Renal cortical epithelial cell (primary cell): ENCODE measurements at regions not wholly inside any gene's neighbourhood (a gene's known extent, or its start where the extent isn't known, plus 50 kb on each side); places are given as distances from the start of the nearest gene placed in this dataset.
"Not testable (repeated sequence)": the region's sequence is repeated elsewhere in the genome, so short reads cannot be mapped to it uniquely, and the experiment has no call there.

Source experiments
- DNase-seq: peaks from one replicate; pipeline ENCODE4 v3.0.0-alpha.2; 2011; ENCODE audit warnings: low read depth

- DNase-seq, result not testable (repeated sequence)
Measured at GRCh38 chr12:76292891-76293290, 55.3 kb downstream of the BBS10 start.

DNA sequence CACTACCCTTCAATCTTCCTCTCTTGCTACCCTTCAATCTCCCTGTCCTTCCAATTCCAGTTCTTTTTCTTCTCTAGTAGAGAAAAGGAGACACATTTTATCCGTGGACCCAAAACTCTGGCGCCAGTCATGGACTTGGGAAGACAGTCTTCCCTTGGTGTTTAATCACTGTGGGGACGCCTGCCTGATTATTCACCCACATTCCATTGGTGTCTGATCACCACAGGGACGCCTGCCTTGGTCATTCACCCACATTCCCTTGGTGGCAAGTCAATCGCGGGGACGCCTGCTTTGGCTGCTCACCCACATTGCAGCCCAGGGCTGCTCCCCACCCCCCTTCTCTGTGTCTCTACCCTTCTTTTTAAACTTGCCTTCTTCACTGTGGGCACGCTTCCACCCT lies 55.9 kb downstream of the BBS10 start:
- not testable (repeated sequence) for DNase-seq

- no peak for DNase-seq
Measured at GRCh38 chr12:76290963-76291859, 57.0 kb downstream of the BBS10 start.

- no peak for DNase-seq
Measured at GRCh38 chr12:76288218-76288617, 60.0 kb downstream of the BBS10 start.

- DNase-seq, result peak; percentile 57
Measured at GRCh38 chr12:76284816-76285750, 63.1 kb downstream of the BBS10 start.

- DNase-seq, result no peak
Measured at GRCh38 chr12:76282744-76283143, 65.5 kb downstream of the BBS10 start.

- DNase-seq, result peak; percentile 61
Measured at GRCh38 chr12:76277480-76277879, 70.7 kb downstream of the BBS10 start.

- no peak for DNase-seq
Measured at GRCh38 chr12:76276499-76277151, 71.6 kb downstream of the BBS10 start.

DNA sequence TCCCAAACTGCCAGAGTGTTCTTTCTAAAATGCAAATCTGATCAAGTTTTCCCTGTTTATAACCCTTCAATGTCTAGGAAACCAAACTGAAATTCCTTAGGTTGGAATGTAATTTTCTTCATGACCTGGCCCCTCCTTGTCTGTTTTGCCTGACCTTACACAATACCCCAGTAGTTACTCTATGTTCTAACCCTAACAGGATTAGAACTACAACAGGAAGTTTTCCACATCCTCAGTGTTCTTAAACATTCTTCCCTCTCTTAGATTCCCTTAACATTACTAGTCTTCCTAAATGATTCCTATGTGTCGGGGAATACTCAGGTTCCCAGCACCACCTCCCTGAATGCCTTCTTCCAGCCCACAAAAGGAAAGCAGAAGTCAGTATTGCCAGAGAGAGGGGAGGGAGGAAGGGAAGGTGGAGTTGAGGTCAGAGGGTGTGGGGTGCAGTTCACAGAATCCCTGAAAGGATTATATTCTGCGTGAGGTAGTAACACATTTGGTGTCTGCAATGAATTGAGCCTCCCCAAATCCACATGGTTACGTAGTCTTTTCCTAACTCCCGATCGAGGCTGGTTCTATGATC lies 72.6 kb downstream of the BBS10 start:
- DNase-seq, result no peak

DNA sequence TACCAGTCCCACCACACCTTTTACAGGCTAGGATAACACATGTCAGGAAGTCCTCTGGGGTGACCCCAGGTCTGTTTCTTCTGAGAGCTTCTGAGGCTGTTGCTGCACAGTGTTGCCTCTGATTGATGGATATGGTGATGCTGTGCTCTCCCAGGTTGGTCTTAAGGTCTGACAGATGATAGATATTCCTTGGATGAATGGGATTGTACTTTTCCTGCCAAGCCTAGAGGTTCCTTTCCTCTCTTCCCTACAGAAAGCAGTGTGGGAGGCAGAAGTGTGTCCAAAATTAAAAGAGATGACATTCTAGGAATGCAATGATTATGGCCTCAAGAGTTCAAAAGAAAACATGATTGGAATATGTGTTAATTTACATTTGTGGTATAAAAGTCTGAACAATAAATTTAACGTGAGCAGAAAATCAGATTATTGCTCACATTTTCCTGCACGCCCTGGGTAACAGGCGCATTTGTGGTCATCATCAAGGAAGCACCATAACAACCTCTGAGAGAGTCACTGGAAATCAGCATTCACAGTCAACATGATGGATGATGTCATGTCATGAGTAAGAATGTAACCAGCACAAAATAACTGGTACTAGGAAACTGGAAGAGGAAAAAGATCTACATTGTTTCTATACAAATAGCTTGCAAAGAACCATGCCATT lies 73.7 kb downstream of the BBS10 start:
- peak; percentile 16 for DNase-seq

DNA sequence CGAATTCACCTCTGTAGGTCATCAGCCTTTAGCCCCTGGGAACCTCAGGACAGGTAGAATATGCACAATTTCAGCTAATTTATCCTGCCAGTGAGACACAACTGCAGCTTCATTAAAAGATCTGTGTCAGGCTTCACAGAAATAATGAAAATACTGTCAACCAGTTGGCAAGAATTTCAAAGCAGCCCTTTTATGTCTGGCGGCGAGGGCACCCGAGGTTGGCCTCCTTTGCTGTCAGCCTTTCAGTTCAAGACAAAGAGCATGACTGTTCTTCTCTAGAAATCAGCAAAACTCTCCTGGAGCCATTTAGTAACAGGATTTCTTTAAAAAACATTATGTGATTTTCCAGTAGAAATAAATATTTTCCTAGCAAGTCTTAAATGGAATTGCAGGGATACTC lies 75.9 kb downstream of the BBS10 start:
- DNase-seq, result no peak

GRCh38 chr12:76270657-76271358 lies 77.4 kb downstream of the BBS10 start:
- DNase-seq, result no peak

DNA sequence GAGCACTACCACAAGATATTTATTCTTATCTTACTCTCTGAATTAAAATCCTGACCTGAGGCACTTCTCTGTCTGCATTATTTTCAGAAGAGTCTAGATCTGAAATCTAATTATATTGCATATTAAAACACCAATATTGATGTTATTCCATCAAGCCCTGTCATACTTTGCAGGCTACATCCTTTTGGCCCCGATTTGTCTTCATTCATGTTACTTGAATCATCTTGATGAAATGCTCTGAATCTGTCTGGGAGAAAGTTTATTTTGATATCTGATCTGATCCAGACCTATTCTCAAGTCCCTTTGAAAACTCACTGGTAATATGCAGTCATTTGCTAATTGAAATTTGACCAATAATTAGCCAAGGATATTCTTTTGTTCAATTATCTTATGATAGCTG lies 79.9 kb downstream of the BBS10 start:
- DNase-seq, result no peak

DNA sequence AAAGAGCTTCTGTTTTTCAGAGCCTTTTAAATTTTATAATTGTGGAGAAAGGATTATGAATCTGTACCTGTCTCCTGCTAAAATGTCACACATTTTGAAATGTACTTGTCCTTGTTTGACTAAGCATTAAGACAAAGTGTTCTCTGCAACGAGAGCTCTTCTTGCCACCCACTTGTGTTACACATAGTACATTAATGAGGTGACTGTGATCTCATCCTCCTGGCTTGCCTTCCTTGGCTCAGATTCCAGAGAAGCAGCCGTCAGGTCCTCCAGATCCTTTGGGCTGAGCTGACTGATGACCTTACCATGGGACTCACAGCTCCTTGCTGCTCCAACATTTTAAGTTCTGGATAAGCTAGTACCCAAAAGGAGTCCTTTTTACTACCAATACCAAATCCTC lies 81.4 kb downstream of the BBS10 start:
- DNase-seq, result peak; percentile 82

DNA sequence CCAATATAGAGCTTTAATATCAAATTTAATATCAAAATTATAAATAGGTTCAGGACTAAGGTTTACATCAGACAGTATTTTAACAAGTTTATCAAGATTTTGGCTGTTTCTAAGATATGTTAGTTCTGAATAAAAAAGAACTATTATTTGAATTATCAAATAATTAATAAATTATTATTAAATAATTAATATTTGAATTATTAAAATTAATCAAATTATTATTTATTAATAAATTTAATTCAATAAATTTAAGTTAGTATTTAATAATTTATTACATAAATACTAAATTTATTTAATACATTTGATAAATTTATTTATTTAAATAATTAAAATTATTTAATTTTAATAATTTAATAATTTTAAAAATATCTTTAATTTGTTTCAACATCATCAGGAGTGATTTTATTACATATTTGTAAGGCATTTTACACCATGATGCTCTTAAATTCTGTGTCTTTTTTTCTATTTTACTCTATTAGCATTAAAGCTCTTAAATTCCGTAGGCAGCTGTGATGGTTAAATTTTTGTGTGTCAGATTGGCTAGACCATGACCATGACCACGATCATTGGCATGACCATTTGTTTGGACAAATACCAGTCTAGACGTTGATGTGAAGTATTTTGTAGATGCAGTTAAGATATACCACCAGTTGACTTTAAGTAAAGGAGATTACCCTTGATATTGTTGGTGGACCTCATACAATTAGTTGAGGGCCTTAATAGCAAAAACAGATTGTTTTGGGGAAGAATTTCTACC lies 82.6 kb downstream of the BBS10 start:
- no peak for DNase-seq

DNA sequence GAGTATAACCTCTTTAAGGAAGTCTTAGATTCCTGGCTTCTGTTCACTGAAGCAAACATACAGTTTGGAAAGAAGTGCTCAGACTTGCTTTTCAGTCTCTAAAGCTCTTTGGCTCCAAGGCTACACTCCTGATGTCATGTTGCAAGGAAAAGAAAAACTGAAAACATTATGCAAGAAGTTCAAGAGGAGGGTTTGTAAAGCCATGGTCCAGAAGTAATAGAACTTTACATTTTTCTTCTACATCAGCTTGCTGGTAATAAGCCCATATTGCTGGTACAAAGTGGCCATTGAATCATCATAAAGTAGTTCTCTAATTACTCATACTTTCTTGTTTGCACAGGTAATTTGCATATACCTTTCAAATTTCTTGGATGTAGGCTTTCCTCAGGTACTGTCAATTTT lies 83.6 kb downstream of the BBS10 start:
- DNase-seq, result peak; percentile 16

GRCh38 chr12:76263696-76264095 lies 84.5 kb downstream of the BBS10 start:
- DNase-seq, result no peak

DNA sequence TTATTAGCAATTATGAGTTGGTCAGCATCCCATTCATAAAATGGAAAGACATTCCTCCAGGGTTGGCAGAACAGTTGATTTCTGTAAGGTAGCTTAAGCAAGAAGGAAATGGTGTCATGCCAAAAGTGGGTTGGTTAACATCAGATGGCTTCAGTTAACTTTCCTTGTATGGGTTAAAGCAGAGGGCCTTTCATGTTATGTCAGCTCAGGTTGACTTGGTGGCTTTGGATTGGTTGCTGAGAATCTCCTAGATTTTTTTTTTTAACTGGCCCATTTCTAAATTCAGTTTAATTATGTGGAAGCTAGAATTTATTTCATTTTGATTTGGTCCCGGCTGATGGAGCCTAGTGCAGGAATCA lies 87.8 kb downstream of the BBS10 start:
- no peak for DNase-seq

DNA sequence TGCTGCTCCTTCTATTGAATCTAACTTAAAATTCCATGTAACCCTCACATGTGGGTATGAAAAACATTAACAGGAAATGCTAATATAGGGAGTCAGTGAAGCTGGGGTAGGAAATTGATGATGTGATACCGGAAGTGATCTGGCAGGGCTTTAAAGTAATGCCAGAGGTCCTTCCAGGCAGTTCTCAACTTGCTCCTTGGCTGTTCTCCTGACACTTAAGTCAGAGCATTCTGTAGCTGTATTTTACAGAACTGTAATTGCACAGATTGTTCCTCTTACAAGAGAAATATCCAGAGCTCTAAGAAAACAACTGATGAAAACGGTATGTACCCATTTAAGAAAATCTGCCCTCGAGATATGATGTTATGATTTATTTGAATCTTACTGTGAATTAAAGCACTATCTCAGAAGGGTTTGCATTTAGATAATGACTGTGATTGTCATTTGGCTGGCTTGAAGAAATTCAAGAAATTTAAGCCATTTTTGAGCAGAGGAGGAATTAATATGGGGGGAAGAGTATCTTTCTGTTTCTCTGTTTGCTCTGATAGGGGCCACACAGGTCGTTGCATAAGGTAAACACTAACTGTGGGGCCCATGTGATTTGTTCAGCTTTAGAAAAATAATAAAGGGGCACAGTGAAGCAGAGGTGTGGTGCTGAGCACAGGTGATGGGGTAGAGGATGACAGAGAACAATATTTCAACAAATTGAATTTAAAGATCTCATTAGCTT lies 88.4 kb downstream of the BBS10 start:
- peak; percentile 30 for DNase-seq
